Parathyroid adenoma (tissue), 2 donors: ENCODE measurements at regions not wholly inside any gene's neighbourhood (a gene's known extent, or its start where the extent isn't known, plus 50 kb on each side); places are given as distances from the start of the nearest gene placed in this dataset.

Experiments
- H2AFZ ChIP-seq: fragments of 300-600 bp; sonication (generic); one replicate; pipeline ENCODE4 v1.7.0; 2017; ENCODE audit warnings: antibody characterized with exemption, mild to moderate bottlenecking
- H3K27ac ChIP-seq: fragments of 300-600 bp; sonication (generic); one replicate; pipeline ENCODE4 v1.7.0; 2017
- H3K27me3 ChIP-seq: fragments of 300-600 bp; sonication (generic); one replicate; pipeline ENCODE4 v1.7.0; 2017; ENCODE audit warnings: low read length; ENCODE audit not compliant: control insufficient read depth, insufficient read depth
- H3K36me3 ChIP-seq: fragments of 300-600 bp; sonication (generic); one replicate; pipeline ENCODE4 v1.7.0; 2017; ENCODE audit warnings: low read length; ENCODE audit not compliant: control insufficient read depth, insufficient read depth
- H3K4me1 ChIP-seq: fragments of 300-600 bp; sonication (generic); one replicate; pipeline ENCODE4 v1.7.0; 2017; ENCODE audit warnings: control low read depth
- H3K4me2 ChIP-seq: fragments of 300-600 bp; sonication (generic); one replicate; pipeline ENCODE4 v1.7.0; 2017; ENCODE audit warnings: low read length
- H3K4me3 ChIP-seq: fragments of 300-600 bp; sonication (generic); one replicate; pipeline ENCODE4 v1.7.0; 2017; ENCODE audit warnings: low read depth, low read length
- H3K79me2 ChIP-seq: fragments of 300-600 bp; sonication (generic); one replicate; pipeline ENCODE4 v1.7.0; 2017; ENCODE audit warnings: control low read depth
- H3K9ac ChIP-seq: fragments of 300-600 bp; sonication (generic); one replicate; pipeline ENCODE4 v1.7.0; 2017; ENCODE audit warnings: mild to moderate bottlenecking
- H3K9me3 ChIP-seq: fragments of 300-600 bp; sonication (generic); one replicate; pipeline ENCODE4 v1.7.0; 2017; ENCODE audit warnings: low read length; ENCODE audit not compliant: control insufficient read depth
- TF ChIP-seq, protein P1 (sequence below): fragments of 300-600 bp; sonication (generic); IDR thresholded peaks from one replicate; pipeline ENCODE4 v1.7.0; 2017; ENCODE audit warnings: antibody characterized with exemption, mild to moderate bottlenecking
- donor health status: primary hyperparathyroidism.

DNA sequence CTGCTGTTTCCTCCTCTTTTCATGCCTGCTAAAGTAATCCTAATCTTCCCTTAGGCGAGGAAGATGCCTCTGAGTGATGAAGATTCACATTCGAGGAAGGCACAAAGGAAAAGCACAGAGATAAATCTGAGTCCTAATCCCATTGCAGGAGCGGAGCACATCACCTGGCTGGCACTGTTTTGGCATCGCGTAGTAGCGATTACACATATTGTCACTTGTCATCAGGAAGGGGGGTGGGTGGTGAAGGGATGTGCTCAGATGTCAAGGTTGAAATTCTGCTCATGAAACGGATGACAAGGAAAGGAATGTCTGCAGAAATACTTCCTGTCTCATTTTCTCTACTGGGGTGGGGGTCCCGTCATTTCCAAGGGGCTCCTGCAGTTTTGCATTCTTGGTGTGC lies 363.1 kb upstream of the EEF2KMT start:
- H3K4me3 ChIP-seq: no peak overlapping the region
- no peak overlapping the region for H3K9ac ChIP-seq
- TF ChIP-seq, protein P1, sequence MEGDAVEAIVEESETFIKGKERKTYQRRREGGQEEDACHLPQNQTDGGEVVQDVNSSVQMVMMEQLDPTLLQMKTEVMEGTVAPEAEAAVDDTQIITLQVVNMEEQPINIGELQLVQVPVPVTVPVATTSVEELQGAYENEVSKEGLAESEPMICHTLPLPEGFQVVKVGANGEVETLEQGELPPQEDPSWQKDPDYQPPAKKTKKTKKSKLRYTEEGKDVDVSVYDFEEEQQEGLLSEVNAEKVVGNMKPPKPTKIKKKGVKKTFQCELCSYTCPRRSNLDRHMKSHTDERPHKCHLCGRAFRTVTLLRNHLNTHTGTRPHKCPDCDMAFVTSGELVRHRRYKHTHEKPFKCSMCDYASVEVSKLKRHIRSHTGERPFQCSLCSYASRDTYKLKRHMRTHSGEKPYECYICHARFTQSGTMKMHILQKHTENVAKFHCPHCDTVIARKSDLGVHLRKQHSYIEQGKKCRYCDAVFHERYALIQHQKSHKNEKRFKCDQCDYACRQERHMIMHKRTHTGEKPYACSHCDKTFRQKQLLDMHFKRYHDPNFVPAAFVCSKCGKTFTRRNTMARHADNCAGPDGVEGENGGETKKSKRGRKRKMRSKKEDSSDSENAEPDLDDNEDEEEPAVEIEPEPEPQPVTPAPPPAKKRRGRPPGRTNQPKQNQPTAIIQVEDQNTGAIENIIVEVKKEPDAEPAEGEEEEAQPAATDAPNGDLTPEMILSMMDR: no peak
- H3K27me3 ChIP-seq: no peaks in the 10 kb centered on the region
- H3K9me3 ChIP-seq: no peaks in the 10 kb centered on the region
- H3K4me2 ChIP-seq: no peak overlapping the region
- H3K79me2 ChIP-seq: no peaks in the 10 kb centered on the region
- H3K36me3 ChIP-seq: no peaks in the 10 kb centered on the region
- no peaks in the 10 kb centered on the region for H3K4me1 ChIP-seq
- H3K27ac ChIP-seq: no peak overlapping the region
- no peak overlapping the region for H2AFZ ChIP-seq

GRCh38 chr16:5459863-5460262 lies 362.3 kb upstream of the EEF2KMT start:
- Histone ChIP-seq H3K79me2 (no peaks in the 10 kb centered on the region), H3K27ac (no peak overlapping the region), H2AFZ (no peak overlapping the region), H3K4me3 (no peak overlapping the region), H3K9ac (no peak overlapping the region), H3K9me3 (no peaks in the 10 kb centered on the region), H3K27me3 (no peaks in the 10 kb centered on the region), H3K4me2 (no peak overlapping the region), H3K36me3 (no peaks in the 10 kb centered on the region), H3K4me1 (no peaks in the 10 kb centered on the region)
- TF ChIP-seq, protein P1: no peak

DNA sequence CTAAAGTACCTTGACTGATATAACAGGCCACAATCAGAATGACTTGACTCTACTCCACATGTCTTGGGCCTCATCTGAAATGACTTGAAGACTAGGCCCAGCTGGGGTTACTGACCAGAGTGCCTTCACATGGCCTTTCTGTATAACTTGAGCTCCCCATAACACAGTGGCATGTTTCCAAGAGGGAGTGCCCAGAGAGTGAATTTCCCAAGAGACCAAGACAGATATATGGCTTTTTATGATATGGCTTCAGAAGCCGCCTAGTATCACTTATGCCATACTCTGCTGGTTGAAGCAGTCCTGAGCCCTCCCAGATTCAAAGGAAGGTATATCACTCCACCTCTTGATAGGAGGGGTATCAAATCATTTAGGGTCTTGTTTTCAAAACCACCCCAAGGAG lies 357.5 kb upstream of the EEF2KMT start:
- no peak overlapping the region for H3K4me3 ChIP-seq
- no peak overlapping the region for H3K27ac ChIP-seq
- H3K27me3 ChIP-seq: no peaks in the 10 kb centered on the region
- H3K9ac ChIP-seq: no peak overlapping the region
- H2AFZ ChIP-seq: no peak overlapping the region
- no peaks in the 10 kb centered on the region for H3K36me3 ChIP-seq
- no peaks in the 10 kb centered on the region for H3K4me1 ChIP-seq
- TF ChIP-seq, protein P1: no peak
- no peaks in the 10 kb centered on the region for H3K9me3 ChIP-seq
- H3K79me2 ChIP-seq: no peaks in the 10 kb centered on the region
- H3K4me2 ChIP-seq: no peak overlapping the region

DNA sequence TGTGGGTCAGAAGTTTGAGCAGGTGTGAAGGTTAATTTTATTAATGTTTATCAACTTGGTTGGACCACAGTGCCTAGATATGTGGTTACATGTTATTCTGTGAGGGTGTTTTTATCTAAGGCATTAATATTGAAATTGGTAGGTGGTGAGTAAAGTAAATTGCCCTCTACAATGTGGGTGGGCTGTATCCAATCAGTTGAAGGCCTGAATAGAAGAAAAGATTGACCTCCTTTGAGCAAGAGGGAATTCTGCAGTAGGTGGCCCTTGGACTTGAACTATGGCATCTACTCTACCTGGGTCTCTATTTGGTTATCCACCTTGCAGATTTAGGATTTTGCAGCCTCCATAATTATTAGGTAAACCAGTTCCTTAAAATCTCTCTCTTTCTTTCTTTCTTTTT lies 356.8 kb upstream of the EEF2KMT start:
- Histone ChIP-seq H3K9me3 (no peaks in the 10 kb centered on the region), H3K36me3 (no peaks in the 10 kb centered on the region), H3K27ac (no peak overlapping the region), H3K4me3 (no peak overlapping the region), H3K4me1 (no peaks in the 10 kb centered on the region), H3K4me2 (no peak overlapping the region), H2AFZ (no peak overlapping the region), H3K27me3 (no peaks in the 10 kb centered on the region), H3K79me2 (no peaks in the 10 kb centered on the region), H3K9ac (no peak overlapping the region)
- TF ChIP-seq, protein P1: no peak

- Histone ChIP-seq H3K27ac (no peak overlapping the region), H2AFZ (no peak overlapping the region), H3K4me2 (no peak overlapping the region), H3K4me1 (no peaks in the 10 kb centered on the region), H3K36me3 (no peaks in the 10 kb centered on the region), H3K27me3 (no peaks in the 10 kb centered on the region), H3K9me3 (no peaks in the 10 kb centered on the region), H3K4me3 (no peak overlapping the region), H3K9ac (no peak overlapping the region), H3K79me2 (no peaks in the 10 kb centered on the region)
- TF ChIP-seq, protein P1: no peak
These were observed 354.0 kb upstream of the EEF2KMT start for GRCh38 chr16:5451641-5452040.
